Glomerular visceral epithelial cell (primary cell): ENCODE measurements at regions not wholly inside any gene's neighbourhood (a gene's known extent, or its start where the extent isn't known, plus 50 kb on each side); places are given as distances from the start of the nearest gene placed in this dataset.

Experiments
- DNase-seq: peaks from one replicate; pipeline ENCODE4 v3.0.0-alpha.2; 2016; ENCODE audit errors: extremely low spot score

- peak; percentile 48 for DNase-seq
Observed at GRCh38 chr18:27695503-27695902, 481.4 kb downstream of the CDH2 start.

DNA sequence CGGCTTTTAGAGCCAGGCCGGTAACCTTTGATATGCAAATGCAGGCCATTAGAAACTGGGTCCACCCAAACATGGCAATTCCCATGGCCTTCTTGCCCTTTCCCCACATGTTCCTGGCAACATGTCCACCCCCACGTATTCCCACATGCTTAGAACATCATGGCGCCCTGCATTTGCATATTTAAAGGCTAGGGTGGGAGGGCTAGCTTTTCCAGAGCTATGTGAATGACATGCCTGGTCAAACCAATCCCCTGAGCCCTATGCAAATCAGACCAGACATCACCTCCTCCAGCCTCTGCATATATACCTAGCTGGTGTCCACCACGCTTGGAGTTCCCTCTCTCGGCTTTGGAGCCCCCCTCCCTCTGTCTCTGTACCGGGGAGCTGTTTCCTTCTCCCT is 481.9 kb downstream of the CDH2 start:
- no peak for DNase-seq

DNA sequence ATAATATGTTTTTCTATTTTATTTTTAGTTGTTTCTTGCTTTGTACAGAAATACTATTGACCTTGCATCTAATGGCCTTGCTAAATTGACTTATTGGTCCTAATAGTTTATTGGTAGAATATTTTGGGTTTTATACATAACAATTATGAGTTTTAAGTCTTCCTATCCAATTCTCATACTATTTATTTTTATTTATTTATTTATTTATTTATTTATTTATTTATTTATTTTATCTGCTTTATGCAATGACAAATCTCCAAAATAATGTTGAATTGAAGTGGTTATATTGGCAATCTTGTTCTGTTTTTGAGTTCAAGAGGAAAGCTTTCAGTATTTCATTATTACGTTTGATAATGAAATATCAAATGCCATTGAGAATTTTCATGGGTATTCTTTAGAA is 488.3 kb downstream of the CDH2 start:
- no peak for DNase-seq

DNA sequence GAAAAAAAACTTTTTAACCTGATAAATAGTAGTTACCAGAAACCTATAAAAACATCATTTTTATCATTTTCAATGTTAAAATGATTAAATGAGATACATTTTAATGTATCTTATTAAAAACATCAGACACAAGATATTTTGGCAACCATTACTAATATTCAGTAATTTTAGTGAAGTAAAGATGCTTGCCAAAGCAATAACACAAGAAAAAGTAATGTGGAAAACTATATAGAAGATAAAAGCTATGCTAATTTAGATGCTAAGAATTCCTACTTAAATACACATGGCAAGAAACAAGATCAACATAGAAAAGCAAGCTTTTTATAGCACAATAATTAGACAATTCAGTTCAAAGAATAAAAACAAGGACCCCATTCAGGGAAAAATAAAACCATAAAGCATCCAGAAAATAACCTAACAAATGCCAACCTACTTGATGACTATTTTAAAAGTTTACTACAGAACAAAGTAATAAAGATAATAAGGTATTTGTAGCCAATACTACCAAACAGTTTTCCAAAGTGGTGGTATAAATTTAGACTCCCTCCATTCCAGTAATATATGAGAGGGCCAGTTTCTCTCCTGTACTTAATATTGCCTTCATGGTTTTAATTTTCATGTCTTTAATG is 489.5 kb downstream of the CDH2 start:
- DNase-seq = no peak

DNA sequence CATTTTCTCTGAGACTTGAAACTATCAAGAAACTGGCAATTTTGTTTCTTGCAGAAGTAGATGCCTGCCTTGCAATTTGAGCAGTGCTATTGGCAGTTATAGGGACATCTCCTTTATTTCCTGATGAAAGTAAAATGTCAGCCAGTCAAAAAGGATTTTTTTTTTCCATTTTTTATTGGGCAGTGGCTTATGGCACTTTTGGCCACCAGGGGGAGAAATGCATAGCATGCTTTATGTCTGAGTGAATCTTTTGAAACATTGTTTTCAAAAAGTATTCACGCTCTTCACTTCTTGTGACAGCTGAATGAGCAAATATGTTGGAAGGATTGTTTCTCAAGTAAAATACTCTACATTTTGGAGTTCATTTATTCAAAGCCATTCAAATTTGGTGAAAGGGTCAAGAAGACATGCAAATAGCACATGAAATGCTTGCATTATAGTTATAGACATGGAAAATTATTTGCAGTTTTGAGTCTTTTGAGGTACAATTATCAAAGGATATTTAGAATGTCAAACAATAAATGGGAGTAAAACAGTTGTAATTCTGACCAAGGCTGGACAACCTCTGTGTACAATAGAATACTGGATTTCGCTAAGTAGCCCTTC is 491.0 kb downstream of the CDH2 start:
- peak; percentile 42 for DNase-seq

DNA sequence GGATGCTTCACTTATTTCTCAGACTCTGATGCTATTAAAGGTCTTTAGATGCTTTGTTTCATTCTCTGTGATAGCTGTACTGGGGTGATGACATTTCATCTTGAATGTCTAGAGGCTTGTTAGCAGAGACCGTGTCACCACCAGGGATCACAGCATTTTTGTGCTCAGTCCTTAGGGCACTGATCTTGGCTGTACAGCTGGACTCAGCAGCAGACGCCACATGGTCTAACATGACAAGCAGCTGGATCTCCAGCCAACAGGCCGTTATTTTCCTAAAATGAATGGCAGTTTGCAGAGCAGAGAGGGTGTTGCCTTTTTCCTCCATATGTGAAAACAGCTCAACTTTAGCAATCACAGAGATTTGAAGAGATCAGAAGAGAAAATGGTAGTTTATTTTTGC is 491.8 kb downstream of the CDH2 start:
- no peak for DNase-seq

GRCh38 chr18:27674411-27674810 is 489.3 kb upstream of the CHST9 start:
- peak; percentile 7 for DNase-seq

GRCh38 chr18:27673861-27674260 is 488.8 kb upstream of the CHST9 start:
- DNase-seq = no peak

DNA sequence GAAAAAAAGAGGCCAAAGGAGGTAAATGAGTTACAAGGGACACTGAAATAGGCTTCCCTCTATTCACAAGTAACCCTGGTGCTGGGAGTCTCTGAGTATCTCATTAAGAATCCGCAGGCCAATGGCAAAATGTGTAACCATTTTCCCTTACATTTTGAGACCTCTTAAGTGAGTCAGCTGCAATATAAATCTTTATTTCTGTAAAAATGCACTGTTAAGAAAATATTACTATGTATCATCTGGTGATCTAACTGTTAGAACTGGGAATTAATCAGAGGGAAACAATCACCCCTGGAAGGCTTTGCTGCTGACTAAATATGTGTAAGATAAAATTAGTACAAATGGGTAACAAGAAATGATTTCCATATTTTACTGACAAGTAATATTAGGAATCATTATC is 483.1 kb upstream of the CHST9 start:
- no peak for DNase-seq

DNA sequence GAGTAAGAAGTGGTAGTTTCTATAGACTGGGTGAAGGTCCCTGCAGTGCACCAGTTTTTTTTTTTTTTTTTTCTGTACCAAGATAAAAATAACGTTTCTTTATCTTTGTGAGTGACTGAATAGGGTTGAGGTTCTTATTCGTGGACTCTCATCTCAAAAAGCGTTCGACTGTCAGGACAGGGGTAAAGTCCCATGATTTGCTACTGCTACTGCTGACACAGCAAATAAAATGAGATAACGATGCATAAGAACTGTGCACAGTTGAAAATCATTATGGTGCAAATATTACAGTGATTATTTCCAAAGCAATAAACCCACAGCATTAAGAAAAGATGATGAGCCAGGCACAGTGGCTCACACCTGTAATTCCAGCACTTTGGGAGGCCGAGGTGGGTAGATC is 482.0 kb upstream of the CHST9 start:
- no peak for DNase-seq

DNA sequence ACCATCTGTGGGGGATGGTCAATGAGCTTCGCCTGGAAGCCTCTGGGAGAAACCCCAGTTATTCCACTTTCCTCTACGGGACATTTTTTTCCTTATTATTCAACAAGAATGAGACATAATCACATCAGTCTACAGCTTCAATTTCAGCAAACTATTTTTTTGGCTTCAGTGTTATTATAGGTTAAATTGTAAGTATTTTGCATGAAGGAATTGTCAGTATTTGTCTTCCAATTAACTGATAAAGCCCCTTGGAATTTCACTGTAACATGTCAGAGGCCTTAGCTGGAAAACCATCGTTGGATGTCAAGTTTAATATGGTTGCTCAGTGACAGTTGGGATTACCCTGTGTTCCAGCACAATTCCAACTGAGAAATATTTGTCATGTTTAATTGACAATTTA is 480.9 kb upstream of the CHST9 start:
- no peak for DNase-seq

DNA sequence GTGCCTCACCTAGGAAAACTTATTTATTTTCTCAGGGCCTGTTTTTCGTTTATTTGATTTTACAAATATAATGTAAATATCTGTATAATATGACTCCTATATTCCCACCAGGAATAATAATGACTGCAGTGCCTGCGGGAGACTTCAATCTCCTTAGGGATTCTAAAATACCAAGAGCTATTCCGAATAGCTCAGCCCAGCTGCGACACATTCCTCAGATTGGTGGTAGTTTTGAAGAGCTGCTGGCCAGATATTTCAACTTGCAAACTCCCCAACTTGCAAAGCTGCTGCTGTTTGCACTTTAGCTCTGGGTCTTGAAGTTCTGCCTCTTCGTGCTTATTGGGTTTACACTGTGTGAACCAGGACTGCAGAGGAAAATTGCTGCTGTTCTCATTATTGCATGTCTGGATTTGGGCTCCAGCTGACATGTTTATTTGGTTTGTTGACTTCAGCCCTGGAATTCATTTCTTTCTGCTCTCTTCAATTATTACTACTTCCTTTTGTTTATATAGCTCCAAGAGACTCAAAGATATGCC is 480.2 kb upstream of the CHST9 start:
- no peak for DNase-seq

DNA sequence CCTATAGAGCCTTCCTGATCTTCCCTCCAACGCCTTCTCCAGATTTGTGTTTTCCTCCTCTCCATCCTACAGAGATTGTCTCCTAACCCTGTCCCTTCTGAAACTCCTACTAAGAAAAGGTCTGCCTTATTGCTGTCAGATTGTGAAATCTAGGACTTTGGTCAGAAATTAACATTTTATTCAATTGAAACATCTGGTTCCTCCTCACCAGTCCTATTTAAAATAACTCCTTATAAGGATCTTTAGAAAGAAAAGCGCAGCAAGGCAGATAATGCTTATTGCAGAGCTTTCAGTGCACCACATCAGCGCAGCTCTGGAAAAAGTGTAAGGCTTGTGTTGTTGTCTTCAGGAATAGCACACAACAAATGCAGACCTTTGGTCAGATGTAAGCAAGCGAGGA is 477.8 kb upstream of the CHST9 start:
- DNase-seq = no peak

GRCh38 chr18:27662537-27662936 is 477.4 kb upstream of the CHST9 start:
- DNase-seq = no peak

DNA sequence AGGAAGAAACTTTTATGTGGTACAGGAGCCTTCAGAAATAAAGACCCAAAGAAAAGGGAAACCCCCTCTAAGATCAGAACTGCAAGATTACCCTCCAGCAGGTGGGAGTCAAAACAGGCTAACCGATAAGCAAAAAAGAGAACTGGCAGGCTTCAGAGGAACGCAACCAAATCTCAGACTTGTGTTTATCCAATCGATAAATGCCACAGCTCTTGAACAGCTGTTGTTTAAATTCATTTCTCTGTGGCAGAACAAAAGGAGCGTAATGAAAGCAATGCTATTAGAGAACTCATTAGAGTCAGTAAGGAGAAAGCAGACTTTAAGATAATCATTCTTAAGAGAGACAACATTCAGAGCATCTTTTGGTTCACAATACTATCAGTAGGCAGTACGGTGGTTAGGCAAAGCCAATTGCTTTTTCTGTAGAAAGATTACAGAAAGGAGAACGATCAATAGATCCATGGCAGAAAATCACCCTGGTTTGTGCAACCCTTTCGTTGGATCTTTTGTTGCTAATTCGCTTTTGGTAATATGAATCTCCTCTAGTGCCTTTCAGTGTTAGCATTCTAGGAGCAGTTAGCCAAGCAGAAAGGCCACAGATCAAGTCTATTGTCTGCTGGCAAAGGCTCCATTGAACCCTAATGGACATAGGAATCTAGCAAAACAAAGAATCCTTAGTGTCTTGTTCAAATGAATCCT is 476.4 kb upstream of the CHST9 start:
- DNase-seq = no peak

DNA sequence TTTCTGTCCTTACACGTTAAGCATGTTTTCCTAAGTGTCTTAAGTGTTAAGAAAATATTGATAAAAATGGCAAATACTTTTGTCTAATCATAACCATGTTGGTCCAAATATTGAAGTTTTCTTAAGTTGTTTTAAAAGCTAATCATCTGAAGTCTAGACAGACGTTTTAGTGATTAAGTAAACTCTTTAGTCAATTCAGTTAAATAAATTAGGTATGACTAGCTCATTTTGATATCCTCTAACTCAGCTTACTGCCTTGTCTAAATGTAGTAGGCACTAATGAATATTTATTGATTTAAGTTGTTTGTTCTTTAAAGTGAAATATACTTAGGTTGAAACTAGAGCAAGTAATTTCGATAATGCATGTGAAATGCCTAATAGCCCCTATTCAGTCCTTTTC is 471.8 kb upstream of the CHST9 start:
- peak; percentile 5 for DNase-seq

GRCh38 chr18:27656167-27656778 is 471.2 kb upstream of the CHST9 start:
- DNase-seq = peak; percentile 87

DNA sequence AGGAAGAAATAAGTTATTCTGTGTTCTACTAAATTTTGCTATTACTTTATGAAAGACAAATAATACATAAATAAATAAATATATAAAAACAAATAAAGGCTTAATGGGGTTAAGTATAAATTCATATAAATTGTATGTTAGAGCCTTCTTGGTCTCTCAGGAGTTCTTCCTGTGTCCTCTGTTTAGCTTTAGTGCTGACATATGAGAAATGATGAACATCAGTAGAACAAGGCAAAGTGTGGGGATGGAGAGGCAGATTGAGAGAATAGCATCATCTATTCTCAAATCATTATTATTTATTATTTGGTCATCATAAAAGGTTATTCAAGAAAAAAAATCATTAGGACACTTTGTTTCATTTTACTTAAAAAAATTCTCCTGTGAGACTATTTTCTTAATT is 468.1 kb upstream of the CHST9 start:
- no peak for DNase-seq

GRCh38 chr18:27652480-27653121 is 467.5 kb upstream of the CHST9 start:
- DNase-seq = peak; percentile 22

- no peak for DNase-seq
Observed at GRCh38 chr18:27649621-27650020, 464.5 kb upstream of the CHST9 start.

DNA sequence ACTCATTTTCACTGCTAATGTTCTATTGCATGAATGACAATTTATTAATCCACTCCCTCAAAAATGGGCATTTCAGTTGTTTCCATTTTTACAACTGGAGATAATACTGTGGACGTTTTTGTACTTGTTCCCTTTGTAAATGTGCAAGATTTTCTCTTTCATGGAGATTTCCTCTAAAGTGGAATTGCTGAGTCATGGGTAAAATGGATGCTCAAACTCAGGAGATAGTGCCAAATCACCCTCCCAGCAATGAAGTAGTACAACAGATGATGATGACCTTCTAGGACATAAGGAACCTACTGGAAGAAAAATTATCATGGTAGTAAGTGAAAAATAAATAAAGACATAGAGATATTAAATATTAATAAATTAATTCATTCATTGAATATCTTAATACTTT is 460.8 kb upstream of the CHST9 start:
- no peak for DNase-seq

- DNase-seq = no peak
Observed at GRCh38 chr18:27636576-27637085, 451.5 kb upstream of the CHST9 start.
